Right ventricle myocardium inferior (tissue), 1 donor: ENCODE measurements at regions not wholly inside any gene's neighbourhood (a gene's known extent, or its start where the extent isn't known, plus 50 kb on each side); places are given as distances from the start of the nearest gene placed in this dataset.

Experiments
- ATAC-seq: fragments of 200-7000 bp; cut with Tn5 transposase; one replicate; pipeline ENCODE4 v1.9.1; 2020; ENCODE audit warnings: mild to moderate bottlenecking, moderate library complexity
- DNase-seq: peaks from one replicate; pipeline ENCODE4 v3.0.0; 2021; ENCODE audit errors: missing footprints
- intact Hi-C: fragments of 100-400 bp; cut with DNase I; formaldehyde crosslinking; loops from one replicate; pipeline ENCODE4 v1.11.0; 2022
- donor health status: DM: no; HTN: yes; CAD: no; lungs with severe emphysema.

GRCh38 chr9:10674586-10674985 is 61.8 kb upstream of the PTPRD start:
- intact Hi-C loops, result no loop called here

GRCh38 chr9:10678010-10678409 is 65.2 kb upstream of the PTPRD start:
- ATAC-seq, result no peak
- DNase-seq, result no peak

More at GRCh38 chr9:10674586-10674985, 61.8 kb upstream of the PTPRD start:
- DNase-seq (no peak), ATAC-seq (no peak)

GRCh38 chr9:10678790-10679189 is 66.0 kb upstream of the PTPRD start:
- DNase-seq (no peak), ATAC-seq (no peak)
- intact Hi-C loops, result no loop called here

More at GRCh38 chr9:10678010-10678409, 65.2 kb upstream of the PTPRD start:
- intact Hi-C loops, result no loop called here

- no peak for ATAC-seq
- intact Hi-C loops, result no loop called here
These were observed 74.1 kb upstream of the PTPRD start for GRCh38 chr9:10686943-10687342.

GRCh38 chr9:10690546-10690945 is 77.7 kb upstream of the PTPRD start:
- no peak for DNase-seq
- no peak for ATAC-seq
- intact Hi-C loops, result no loop called here

More at GRCh38 chr9:10686943-10687342, 74.1 kb upstream of the PTPRD start:
- no peak for DNase-seq

- ATAC-seq, result no peak
- intact Hi-C loops, result no loop called here
- no peak for DNase-seq
These were observed 84.2 kb upstream of the PTPRD start for GRCh38 chr9:10697044-10697443.

- intact Hi-C loops, result no loop called here
- DNase-seq (no peak), ATAC-seq (no peak)
These were observed 87.5 kb upstream of the PTPRD start for GRCh38 chr9:10700291-10700690.

GRCh38 chr9:10700915-10701314 is 88.1 kb upstream of the PTPRD start:
- intact Hi-C loops, result no loop called here
- ATAC-seq (no peak), DNase-seq (no peak)

- intact Hi-C loops, result no loop called here
- DNase-seq, result no peak
- no peak for ATAC-seq
These were observed 89.1 kb upstream of the PTPRD start for GRCh38 chr9:10701906-10702305.

GRCh38 chr9:10703139-10703538 is 90.3 kb upstream of the PTPRD start:
- DNase-seq (no peak), ATAC-seq (no peak)
- intact Hi-C loops, result no loop called here

GRCh38 chr9:10704720-10705119 is 91.9 kb upstream of the PTPRD start:
- intact Hi-C loops, result no loop called here
- ATAC-seq (no peak), DNase-seq (no peak)

GRCh38 chr9:10705383-10705782 is 92.6 kb upstream of the PTPRD start:
- ATAC-seq (no peak), DNase-seq (no peak)
- intact Hi-C loops, result no loop called here

GRCh38 chr9:10706788-10707187 is 94.0 kb upstream of the PTPRD start:
- ATAC-seq (no peak), DNase-seq (no peak)
- intact Hi-C loops, result no loop called here

GRCh38 chr9:10721301-10721700 is 108.5 kb upstream of the PTPRD start:
- intact Hi-C loops, result no loop called here
- DNase-seq (no peak), ATAC-seq (no peak)

GRCh38 chr9:10729213-10729612 is 116.4 kb upstream of the PTPRD start:
- intact Hi-C loops, result no loop called here
- DNase-seq (no peak), ATAC-seq (no peak)

GRCh38 chr9:10744669-10745068 is 131.9 kb upstream of the PTPRD start:
- no peak for ATAC-seq
- intact Hi-C loops, result no loop called here
- no peak for DNase-seq

- no peak for ATAC-seq
- intact Hi-C loops, result no loop called here
- no peak for DNase-seq
These were observed 140.7 kb upstream of the PTPRD start for GRCh38 chr9:10753474-10753873.

GRCh38 chr9:10764481-10764880 is 151.7 kb upstream of the PTPRD start:
- intact Hi-C loops, result no loop called here
- DNase-seq (no peak), ATAC-seq (no peak)

- intact Hi-C loops, result no loop called here
- ATAC-seq, result no peak
- no peak for DNase-seq
These were observed 160.3 kb upstream of the PTPRD start for GRCh38 chr9:10773136-10773535.

- intact Hi-C loops, result no loop called here
- ATAC-seq (no peak), DNase-seq (no peak)
These were observed 161.2 kb upstream of the PTPRD start for GRCh38 chr9:10774051-10774450.

GRCh38 chr9:10785255-10785654 is 172.5 kb upstream of the PTPRD start:
- intact Hi-C loops, result no loop called here
- no peak for DNase-seq
- no peak for ATAC-seq

- ATAC-seq (no peak), DNase-seq (no peak)
- intact Hi-C loops, result no loop called here
These were observed 180.5 kb upstream of the PTPRD start for GRCh38 chr9:10793306-10793705.
